ENCODE measurements at regions not wholly inside any gene's neighbourhood (a gene's known extent, or its start where the extent isn't known, plus 50 kb on each side); places are given as distances from the start of the nearest gene placed in this dataset.

DNA sequence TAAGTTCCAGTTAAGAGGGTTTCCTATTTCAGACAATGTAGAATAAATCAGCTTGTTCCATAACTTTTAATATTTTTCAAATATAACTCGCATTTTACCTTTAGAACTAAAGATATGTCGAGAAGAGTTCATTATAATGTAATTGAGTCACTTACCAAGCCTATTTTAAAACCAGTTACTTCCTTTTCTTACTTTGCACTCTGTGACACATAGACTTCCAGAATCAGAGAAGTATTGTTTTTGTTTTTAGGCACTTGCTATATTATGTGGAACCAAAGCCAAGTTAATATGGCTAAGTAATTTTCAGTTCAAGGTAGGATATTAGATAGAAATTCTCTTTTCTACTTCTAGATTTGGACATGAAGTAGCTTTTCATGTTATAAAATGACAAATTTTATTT, 182.7 kb upstream of the PRPS1L1 start:
- TF ChIP-seq, protein P1, sequence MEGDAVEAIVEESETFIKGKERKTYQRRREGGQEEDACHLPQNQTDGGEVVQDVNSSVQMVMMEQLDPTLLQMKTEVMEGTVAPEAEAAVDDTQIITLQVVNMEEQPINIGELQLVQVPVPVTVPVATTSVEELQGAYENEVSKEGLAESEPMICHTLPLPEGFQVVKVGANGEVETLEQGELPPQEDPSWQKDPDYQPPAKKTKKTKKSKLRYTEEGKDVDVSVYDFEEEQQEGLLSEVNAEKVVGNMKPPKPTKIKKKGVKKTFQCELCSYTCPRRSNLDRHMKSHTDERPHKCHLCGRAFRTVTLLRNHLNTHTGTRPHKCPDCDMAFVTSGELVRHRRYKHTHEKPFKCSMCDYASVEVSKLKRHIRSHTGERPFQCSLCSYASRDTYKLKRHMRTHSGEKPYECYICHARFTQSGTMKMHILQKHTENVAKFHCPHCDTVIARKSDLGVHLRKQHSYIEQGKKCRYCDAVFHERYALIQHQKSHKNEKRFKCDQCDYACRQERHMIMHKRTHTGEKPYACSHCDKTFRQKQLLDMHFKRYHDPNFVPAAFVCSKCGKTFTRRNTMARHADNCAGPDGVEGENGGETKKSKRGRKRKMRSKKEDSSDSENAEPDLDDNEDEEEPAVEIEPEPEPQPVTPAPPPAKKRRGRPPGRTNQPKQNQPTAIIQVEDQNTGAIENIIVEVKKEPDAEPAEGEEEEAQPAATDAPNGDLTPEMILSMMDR (tag by site-specific recombination; IDR thresholded peaks at IDR 0.05), result no peak
- TF ChIP-seq ZNF112 (tag by site-specific recombination; IDR thresholded peaks at IDR 0.05), result no peak
- TF ChIP-seq MYNN (tag by site-specific recombination; IDR thresholded peaks at IDR 0.05; ENCODE audit: borderline replicate concordance), result no peak
- no peak for TF ChIP-seq ZBTB20 (tag by site-specific recombination; IDR thresholded peaks at IDR 0.05)
- TF ChIP-seq ZNF664 (tag by site-specific recombination; IDR thresholded peaks at IDR 0.05), result no peak
- TF ChIP-seq, protein P2, sequence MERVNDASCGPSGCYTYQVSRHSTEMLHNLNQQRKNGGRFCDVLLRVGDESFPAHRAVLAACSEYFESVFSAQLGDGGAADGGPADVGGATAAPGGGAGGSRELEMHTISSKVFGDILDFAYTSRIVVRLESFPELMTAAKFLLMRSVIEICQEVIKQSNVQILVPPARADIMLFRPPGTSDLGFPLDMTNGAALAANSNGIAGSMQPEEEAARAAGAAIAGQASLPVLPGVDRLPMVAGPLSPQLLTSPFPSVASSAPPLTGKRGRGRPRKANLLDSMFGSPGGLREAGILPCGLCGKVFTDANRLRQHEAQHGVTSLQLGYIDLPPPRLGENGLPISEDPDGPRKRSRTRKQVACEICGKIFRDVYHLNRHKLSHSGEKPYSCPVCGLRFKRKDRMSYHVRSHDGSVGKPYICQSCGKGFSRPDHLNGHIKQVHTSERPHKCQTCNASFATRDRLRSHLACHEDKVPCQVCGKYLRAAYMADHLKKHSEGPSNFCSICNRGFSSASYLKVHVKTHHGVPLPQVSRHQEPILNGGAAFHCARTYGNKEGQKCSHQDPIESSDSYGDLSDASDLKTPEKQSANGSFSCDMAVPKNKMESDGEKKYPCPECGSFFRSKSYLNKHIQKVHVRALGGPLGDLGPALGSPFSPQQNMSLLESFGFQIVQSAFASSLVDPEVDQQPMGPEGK (tag by site-specific recombination; IDR thresholded peaks at IDR 0.05), result no peak
- no peak for TF ChIP-seq ZNF660 (tag by site-specific recombination; IDR thresholded peaks at IDR 0.05)
- TF ChIP-seq ZNF473 (tag by site-specific recombination; IDR thresholded peaks at IDR 0.05), result no peak
- TF ChIP-seq, protein P3, sequence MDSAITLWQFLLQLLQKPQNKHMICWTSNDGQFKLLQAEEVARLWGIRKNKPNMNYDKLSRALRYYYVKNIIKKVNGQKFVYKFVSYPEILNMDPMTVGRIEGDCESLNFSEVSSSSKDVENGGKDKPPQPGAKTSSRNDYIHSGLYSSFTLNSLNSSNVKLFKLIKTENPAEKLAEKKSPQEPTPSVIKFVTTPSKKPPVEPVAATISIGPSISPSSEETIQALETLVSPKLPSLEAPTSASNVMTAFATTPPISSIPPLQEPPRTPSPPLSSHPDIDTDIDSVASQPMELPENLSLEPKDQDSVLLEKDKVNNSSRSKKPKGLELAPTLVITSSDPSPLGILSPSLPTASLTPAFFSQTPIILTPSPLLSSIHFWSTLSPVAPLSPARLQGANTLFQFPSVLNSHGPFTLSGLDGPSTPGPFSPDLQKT (IDR thresholded peaks at IDR 0.05; ENCODE audit: borderline replicate concordance, low read depth, low read length), result no peak
- no peak for TF ChIP-seq ZNF48 (tag by site-specific recombination; IDR thresholded peaks at IDR 0.05)
- no peak for TF ChIP-seq ZFP37 (tag by site-specific recombination; IDR thresholded peaks at IDR 0.05)
